ENCODE measurements at regions not wholly inside any gene's neighbourhood (a gene's known extent, or its start where the extent isn't known, plus 50 kb on each side); places are given as distances from the start of the nearest gene placed in this dataset.

DNA sequence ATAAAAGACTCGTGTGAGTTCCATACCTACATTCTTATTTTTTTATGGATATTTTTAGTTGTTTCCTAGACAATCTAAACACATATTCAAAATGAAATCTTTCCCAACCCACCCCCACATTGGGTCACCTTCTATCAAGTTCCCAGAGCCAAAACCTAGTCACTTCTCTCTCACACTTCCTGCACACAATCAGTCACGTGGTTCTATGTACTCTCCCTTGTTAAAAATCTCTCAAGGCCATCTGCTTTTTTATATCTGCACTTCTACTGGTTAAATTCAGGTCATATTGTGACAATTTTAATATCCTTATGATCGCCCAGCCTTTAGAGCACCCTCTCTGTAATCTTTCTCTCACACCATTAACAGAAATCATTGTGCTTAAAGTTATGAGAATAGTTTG is 175.0 kb upstream of the SYT10 start:
- TF ChIP-seq MXI1 (conservative IDR thresholded peaks at IDR 0.05; ENCODE audit: poor library complexity, severe bottlenecking) (no peak), EZH2 (IDR thresholded peaks at IDR 0.05; ENCODE audit: borderline replicate concordance, insufficient read depth, low read length, poor library complexity, severe bottlenecking) (no peak), EP300 (conservative IDR thresholded peaks at IDR 0.05; ENCODE audit: poor library complexity, severe bottlenecking) (no peak), POLR2AphosphoS5 (IDR thresholded peaks at IDR 0.05) (no peak), TAF1 (IDR thresholded peaks at IDR 0.05; ENCODE audit: low read depth) (no peak), RAD21 (conservative IDR thresholded peaks at IDR 0.05) (no peak)
- TF ChIP-seq, protein P1, sequence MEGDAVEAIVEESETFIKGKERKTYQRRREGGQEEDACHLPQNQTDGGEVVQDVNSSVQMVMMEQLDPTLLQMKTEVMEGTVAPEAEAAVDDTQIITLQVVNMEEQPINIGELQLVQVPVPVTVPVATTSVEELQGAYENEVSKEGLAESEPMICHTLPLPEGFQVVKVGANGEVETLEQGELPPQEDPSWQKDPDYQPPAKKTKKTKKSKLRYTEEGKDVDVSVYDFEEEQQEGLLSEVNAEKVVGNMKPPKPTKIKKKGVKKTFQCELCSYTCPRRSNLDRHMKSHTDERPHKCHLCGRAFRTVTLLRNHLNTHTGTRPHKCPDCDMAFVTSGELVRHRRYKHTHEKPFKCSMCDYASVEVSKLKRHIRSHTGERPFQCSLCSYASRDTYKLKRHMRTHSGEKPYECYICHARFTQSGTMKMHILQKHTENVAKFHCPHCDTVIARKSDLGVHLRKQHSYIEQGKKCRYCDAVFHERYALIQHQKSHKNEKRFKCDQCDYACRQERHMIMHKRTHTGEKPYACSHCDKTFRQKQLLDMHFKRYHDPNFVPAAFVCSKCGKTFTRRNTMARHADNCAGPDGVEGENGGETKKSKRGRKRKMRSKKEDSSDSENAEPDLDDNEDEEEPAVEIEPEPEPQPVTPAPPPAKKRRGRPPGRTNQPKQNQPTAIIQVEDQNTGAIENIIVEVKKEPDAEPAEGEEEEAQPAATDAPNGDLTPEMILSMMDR (IDR thresholded peaks at IDR 0.05; ENCODE audit: poor library complexity, severe bottlenecking), result no peak
- TF ChIP-seq, protein P2, sequence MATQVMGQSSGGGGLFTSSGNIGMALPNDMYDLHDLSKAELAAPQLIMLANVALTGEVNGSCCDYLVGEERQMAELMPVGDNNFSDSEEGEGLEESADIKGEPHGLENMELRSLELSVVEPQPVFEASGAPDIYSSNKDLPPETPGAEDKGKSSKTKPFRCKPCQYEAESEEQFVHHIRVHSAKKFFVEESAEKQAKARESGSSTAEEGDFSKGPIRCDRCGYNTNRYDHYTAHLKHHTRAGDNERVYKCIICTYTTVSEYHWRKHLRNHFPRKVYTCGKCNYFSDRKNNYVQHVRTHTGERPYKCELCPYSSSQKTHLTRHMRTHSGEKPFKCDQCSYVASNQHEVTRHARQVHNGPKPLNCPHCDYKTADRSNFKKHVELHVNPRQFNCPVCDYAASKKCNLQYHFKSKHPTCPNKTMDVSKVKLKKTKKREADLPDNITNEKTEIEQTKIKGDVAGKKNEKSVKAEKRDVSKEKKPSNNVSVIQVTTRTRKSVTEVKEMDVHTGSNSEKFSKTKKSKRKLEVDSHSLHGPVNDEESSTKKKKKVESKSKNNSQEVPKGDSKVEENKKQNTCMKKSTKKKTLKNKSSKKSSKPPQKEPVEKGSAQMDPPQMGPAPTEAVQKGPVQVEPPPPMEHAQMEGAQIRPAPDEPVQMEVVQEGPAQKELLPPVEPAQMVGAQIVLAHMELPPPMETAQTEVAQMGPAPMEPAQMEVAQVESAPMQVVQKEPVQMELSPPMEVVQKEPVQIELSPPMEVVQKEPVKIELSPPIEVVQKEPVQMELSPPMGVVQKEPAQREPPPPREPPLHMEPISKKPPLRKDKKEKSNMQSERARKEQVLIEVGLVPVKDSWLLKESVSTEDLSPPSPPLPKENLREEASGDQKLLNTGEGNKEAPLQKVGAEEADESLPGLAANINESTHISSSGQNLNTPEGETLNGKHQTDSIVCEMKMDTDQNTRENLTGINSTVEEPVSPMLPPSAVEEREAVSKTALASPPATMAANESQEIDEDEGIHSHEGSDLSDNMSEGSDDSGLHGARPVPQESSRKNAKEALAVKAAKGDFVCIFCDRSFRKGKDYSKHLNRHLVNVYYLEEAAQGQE (IDR thresholded peaks at IDR 0.05; ENCODE audit: borderline replicate concordance), result no peak

Data from neural cell (in vitro differentiated cells).